D721Med (cell line): ENCODE measurements at regions not wholly inside any gene's neighbourhood (a gene's known extent, or its start where the extent isn't known, plus 50 kb on each side); places are given as distances from the start of the nearest gene placed in this dataset.
"Not testable (repeated sequence)": the region's sequence is repeated elsewhere in the genome, so short reads cannot be mapped to it uniquely, and the experiment has no call there.

ENCODE experiments used
- DNase-seq: peaks from one replicate; pipeline ENCODE4 v3.0.0; 2011; ENCODE audit warnings: low spot score; ENCODE audit not compliant: insufficient read length
- FAIRE-seq: peaks from 2 replicates; lab custom pipeline; 2011; peaks lifted over from hg19 to GRCh38; lab: Jason Lieb, UNC
- CTCF ChIP-seq: IDR thresholded peaks from 2 replicates; pipeline ENCODE4 v1.5.1; 2012; ENCODE audit warnings: mild to moderate bottlenecking, control low read depth; ENCODE audit not compliant: insufficient read depth; ENCODE audit errors: missing control alignments

GRCh38 chrX:40891798-40892197, 156.5 kb upstream of the MED14 start:
- FAIRE-seq, result no peak
- TF ChIP-seq CTCF, result no peak
- no peak for DNase-seq

DNA sequence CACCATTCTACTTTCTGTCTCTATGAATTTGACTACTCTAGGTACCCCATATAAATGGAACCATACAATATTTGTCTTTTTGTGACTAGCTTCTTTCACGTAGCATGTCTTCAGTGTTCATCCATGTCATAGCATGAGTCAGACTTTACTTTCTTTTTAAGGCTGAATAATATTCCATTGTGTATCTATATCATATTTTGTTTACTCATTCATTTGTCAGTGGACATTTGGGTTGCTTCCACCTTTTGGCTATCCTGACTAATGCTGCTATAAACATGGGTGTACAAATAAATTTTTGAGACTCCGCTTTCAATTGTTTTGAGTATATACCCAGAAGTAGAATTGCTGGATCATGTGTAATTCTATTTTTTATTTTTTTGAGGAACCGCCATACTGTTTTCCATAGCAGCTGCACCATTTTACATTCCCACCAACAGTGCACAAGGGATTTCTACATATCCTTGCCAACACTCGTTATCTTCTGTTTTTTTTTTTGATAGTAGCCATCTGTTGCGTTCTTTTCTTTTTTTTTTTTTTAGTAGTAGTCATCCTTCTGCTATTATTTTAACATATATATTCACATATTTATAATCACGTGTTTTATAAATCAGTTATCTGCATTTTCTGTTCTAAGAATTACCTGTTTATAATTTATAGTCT, 158.0 kb upstream of the MED14 start:
- no peak for DNase-seq
- FAIRE-seq, result no peak
- TF ChIP-seq CTCF, result no peak

DNA sequence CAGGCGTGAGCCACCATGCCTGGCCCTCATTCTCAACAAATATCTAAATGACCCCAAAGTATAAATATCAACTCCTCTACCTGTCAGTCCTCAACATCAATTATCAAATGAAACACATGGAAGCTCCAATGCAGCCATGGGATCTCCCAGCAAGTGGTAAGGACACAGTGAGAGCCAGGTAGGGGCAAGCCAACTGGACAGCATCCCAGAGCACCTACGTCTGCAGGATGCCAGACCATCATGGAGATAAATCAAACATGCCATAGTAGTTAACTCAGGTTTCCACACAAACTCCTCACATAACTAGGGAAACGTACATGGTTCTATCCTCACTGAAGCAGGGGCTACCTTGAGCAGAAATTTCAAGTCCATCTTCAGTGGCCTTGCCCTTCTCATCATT, 159.9 kb upstream of the MED14 start:
- DNase-seq (no peak), FAIRE-seq (no peak)
- no peak for TF ChIP-seq CTCF

GRCh38 chrX:40897718-40898270, 162.5 kb upstream of the MED14 start:
- FAIRE-seq (no peak), DNase-seq (no peak)
- no peak for TF ChIP-seq CTCF

DNA sequence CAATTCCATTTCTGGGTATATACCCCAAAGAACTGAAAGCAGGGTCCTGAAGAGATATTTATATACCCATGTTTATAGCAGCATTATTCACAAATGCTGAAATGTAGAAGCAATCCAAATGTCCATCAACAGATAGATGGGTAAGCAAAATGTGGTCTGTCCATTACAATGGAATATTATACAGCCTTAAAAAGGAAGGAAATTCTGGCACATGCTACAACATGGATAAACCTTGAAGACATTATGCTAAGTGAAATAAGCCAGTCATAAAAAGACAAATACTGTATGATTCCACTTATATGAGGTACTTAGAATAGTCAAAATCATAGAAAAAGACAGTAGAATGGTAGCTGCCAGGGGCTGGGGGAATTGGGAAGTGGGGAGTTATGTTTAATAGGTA, 169.4 kb upstream of the MED14 start:
- DNase-seq, FAIRE-seq: not testable (repeated sequence)

- FAIRE-seq, result no peak
- TF ChIP-seq CTCF, result no peak
- no peak for DNase-seq
Observed at GRCh38 chrX:40908026-40908425, 172.7 kb upstream of the MED14 start.

DNA sequence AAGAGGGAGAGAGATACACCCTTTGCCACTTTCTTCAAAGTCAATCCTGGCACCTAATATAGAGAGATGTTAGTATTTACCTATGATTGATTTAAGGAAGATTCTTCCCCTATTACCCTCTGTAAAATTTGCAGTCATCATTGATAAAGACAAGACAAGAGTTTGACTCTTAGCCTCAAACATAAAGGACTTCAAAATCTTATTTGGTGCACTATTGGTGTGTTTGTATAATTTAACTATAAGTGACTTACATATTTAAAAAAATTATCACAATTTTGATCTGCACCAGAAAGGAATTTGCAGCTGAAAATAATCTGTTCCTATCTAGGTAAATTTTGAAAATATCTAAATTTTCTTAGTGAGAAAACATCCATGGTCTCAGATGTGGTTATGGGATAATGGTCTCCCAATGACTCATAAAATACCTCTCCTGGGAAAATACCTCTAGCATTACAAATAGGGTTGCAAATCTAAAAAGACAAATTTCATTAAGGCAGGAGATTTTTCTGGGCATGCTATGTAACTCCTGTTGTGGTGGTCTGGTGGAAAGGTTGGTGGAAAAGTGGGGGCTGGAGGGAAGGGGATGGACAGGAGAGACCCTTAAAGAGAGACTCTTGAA, 173.6 kb upstream of the MED14 start:
- FAIRE-seq (no peak), DNase-seq (no peak)
- TF ChIP-seq CTCF, result no peak
